ENCODE measurements at regions not wholly inside any gene's neighbourhood (a gene's known extent, or its start where the extent isn't known, plus 50 kb on each side); places are given as distances from the start of the nearest gene placed in this dataset.

GRCh38 chr10:44317856-44318255 lies 67.0 kb downstream of the CXCL12 start:
- no peak for TF ChIP-seq CTCF (IDR thresholded peaks at IDR 0.05; ENCODE audit: control insufficient read depth, insufficient read depth, low read depth, low read length, missing control alignments)
- no peak for DNase-seq (ENCODE audit: low read depth)
- no peak overlapping the region for H3K4me3 ChIP-seq (ENCODE audit: control insufficient read depth, low read depth, low read length)

- H3K4me3 ChIP-seq (ENCODE audit: control insufficient read depth, low read depth, low read length), result no peak overlapping the region
- DNase-seq (ENCODE audit: low read depth), result no peak
- no peak for TF ChIP-seq CTCF (IDR thresholded peaks at IDR 0.05; ENCODE audit: control insufficient read depth, insufficient read depth, low read depth, low read length, missing control alignments)
These were observed 68.0 kb downstream of the CXCL12 start for GRCh38 chr10:44316922-44317215.

GRCh38 chr10:44316187-44316921 lies 68.5 kb downstream of the CXCL12 start:
- H3K4me3 ChIP-seq (ENCODE audit: control insufficient read depth, low read depth, low read length), result no peak overlapping the region
- DNase-seq (ENCODE audit: low read depth), result no peak
- TF ChIP-seq CTCF (IDR thresholded peaks at IDR 0.05; ENCODE audit: control insufficient read depth, insufficient read depth, low read depth, low read length, missing control alignments), result no peak

- H3K4me3 ChIP-seq (ENCODE audit: control insufficient read depth, low read depth, low read length), result no peak overlapping the region
- DNase-seq (ENCODE audit: low read depth), result no peak
- TF ChIP-seq CTCF (IDR thresholded peaks at IDR 0.05; ENCODE audit: control insufficient read depth, insufficient read depth, low read depth, low read length, missing control alignments), result no peak
These were observed 70.0 kb downstream of the CXCL12 start for GRCh38 chr10:44314802-44315460.

- H3K4me3 ChIP-seq (ENCODE audit: control insufficient read depth, low read depth, low read length), result no peak overlapping the region
- DNase-seq (ENCODE audit: low read depth), result no peak
- TF ChIP-seq CTCF (IDR thresholded peaks at IDR 0.05; ENCODE audit: control insufficient read depth, insufficient read depth, low read depth, low read length, missing control alignments), result no peak
These were observed 71.1 kb downstream of the CXCL12 start for GRCh38 chr10:44313761-44314165.

- no peak overlapping the region for H3K4me3 ChIP-seq (ENCODE audit: control insufficient read depth, low read depth, low read length)
- no peak for TF ChIP-seq CTCF (IDR thresholded peaks at IDR 0.05; ENCODE audit: control insufficient read depth, insufficient read depth, low read depth, low read length, missing control alignments)
- DNase-seq (ENCODE audit: low read depth), result no peak
These were observed 72.5 kb downstream of the CXCL12 start for GRCh38 chr10:44312401-44312800.
